ENCODE measurements at regions not wholly inside any gene's neighbourhood (a gene's known extent, or its start where the extent isn't known, plus 50 kb on each side); places are given as distances from the start of the nearest gene placed in this dataset.

GRCh38 chr3:30077746-30078145, 528.7 kb upstream of the TGFBR2 start:
- no peak for DNase-seq
- no peak overlapping the region for H3K4me3 ChIP-seq
- intact Hi-C loops (cut with DNase I; ENCODE audit: low total_unique reads) = no loop called here
- H3K9me3 ChIP-seq = peaks cover 0 to 4% (median 0%) of the 10 kb centered on the region in 4 donors
- WGBS, 5 donors = 84 to 95% (median 86%) methylated on average over 2 of the region's 2 CpGs
- TF ChIP-seq POLR2AphosphoS5 (IDR thresholded peaks at IDR 0.05) (no peak), EP300 (IDR thresholded peaks at IDR 0.05) (no peak), CTCF (IDR thresholded peaks at IDR 0.05) (no peak), POLR2A (IDR thresholded peaks at IDR 0.05) (no peak)
- H3K27ac ChIP-seq = no peak overlapping the region
- H3K36me3 ChIP-seq = no peaks in the 10 kb centered on the region
- H3K27me3 ChIP-seq = no peaks in the 10 kb centered on the region
- H3K4me1 ChIP-seq = no peaks in the 10 kb centered on the region

GRCh38 chr3:30078736-30079135, 527.7 kb upstream of the TGFBR2 start:
- 57 to 64% (median 58%) methylated on average over 2 of the region's 2 CpGs for WGBS, 5 donors
- H3K27ac ChIP-seq = no peak overlapping the region
- TF ChIP-seq CTCF (IDR thresholded peaks at IDR 0.05) (no peak), POLR2A (IDR thresholded peaks at IDR 0.05) (no peak), EP300 (IDR thresholded peaks at IDR 0.05) (no peak), POLR2AphosphoS5 (IDR thresholded peaks at IDR 0.05) (no peak)

GRCh38 chr3:30081904-30082303, 524.5 kb upstream of the TGFBR2 start:
- Histone ChIP-seq H3K27me3 (no peaks in the 10 kb centered on the region), H3K4me3 (no peak overlapping the region), H3K27ac (no peak overlapping the region), H3K4me1 (peaks cover 0 to 5% (median 0%) of the 10 kb centered on the region in 4 donors), H3K9me3 (no peaks in the 10 kb centered on the region), H3K36me3 (no peaks in the 10 kb centered on the region)
- 44 to 63% (median 58%) methylated on average over 3 of the region's 3 CpGs for WGBS, 5 donors
- no peak for TF ChIP-seq CTCF (IDR thresholded peaks at IDR 0.05)
- peak in 2 of 3 donors; percentile 22 to 47 for TF ChIP-seq POLR2AphosphoS5 (IDR thresholded peaks at IDR 0.05)
- DNase-seq = peak; percentile 54 to 70
- intact Hi-C loops (cut with DNase I; ENCODE audit: low total_unique reads) = no loop called here

More at GRCh38 chr3:30078736-30079135, 527.7 kb upstream of the TGFBR2 start:
- Histone ChIP-seq H3K36me3 (no peaks in the 10 kb centered on the region), H3K27me3 (no peaks in the 10 kb centered on the region), H3K4me1 (no peaks in the 10 kb centered on the region), H3K4me3 (no peak overlapping the region), H3K9me3 (peaks cover 0 to 4% (median 0%) of the 10 kb centered on the region in 4 donors)
- intact Hi-C loops (cut with DNase I; ENCODE audit: low total_unique reads) = no loop called here
- peak in 1 of 2 donors; percentile 17 for DNase-seq

- H3K27me3 ChIP-seq = no peaks in the 10 kb centered on the region
- no peak overlapping the region for H3K27ac ChIP-seq
- no peaks in the 10 kb centered on the region for H3K9me3 ChIP-seq
- H3K4me1 ChIP-seq = peaks cover 0 to 5% (median 0%) of the 10 kb centered on the region in 4 donors
- no peak for TF ChIP-seq EP300 (IDR thresholded peaks at IDR 0.05)
- TF ChIP-seq POLR2AphosphoS5 (IDR thresholded peaks at IDR 0.05) = no peak
- TF ChIP-seq POLR2A (IDR thresholded peaks at IDR 0.05) = no peak
- no peaks in the 10 kb centered on the region for H3K36me3 ChIP-seq
- H3K4me3 ChIP-seq = no peak overlapping the region
- 84 to 89% (median 86%) methylated on average over 7 of the region's 7 CpGs for WGBS, 5 donors
- DNase-seq = no peak
- intact Hi-C loops (cut with DNase I; ENCODE audit: low total_unique reads) = no loop called here
Measured at GRCh38 chr3:30082652-30083051, 523.7 kb upstream of the TGFBR2 start.

DNA sequence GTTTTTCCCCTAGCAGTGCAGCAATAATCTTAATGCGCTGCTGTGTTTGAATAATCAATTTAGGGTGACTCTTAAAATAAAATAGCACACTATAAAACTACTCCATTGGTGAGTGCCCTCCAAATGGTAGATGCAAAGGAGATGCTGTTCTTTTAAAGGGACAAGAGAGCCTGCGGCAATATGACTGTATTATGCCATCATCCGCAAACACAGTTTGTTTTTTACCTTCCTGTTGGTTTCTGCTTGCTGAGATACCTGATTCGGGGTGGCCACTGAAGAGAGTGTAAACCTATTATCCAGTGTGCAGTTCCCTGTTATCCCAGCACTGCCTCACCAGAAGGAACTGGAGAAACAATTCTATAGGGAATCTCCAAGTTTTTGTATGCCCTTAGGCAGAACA, 523.1 kb upstream of the TGFBR2 start:
- H3K27ac ChIP-seq = no peak overlapping the region
- H3K9me3 ChIP-seq = no peaks in the 10 kb centered on the region
- no peak for TF ChIP-seq POLR2AphosphoS5 (IDR thresholded peaks at IDR 0.05)
- TF ChIP-seq EP300 (IDR thresholded peaks at IDR 0.05) = no peak
- TF ChIP-seq CTCF (IDR thresholded peaks at IDR 0.05) = no peak
- no peak for TF ChIP-seq POLR2A (IDR thresholded peaks at IDR 0.05)
- no peak overlapping the region for H3K4me3 ChIP-seq
- H3K4me1 ChIP-seq = peaks cover 0 to 5% (median 0%) of the 10 kb centered on the region in 4 donors
- DNase-seq = no peak
- intact Hi-C loops (cut with DNase I; ENCODE audit: low total_unique reads) = no loop called here
- 80 to 89% (median 87%) methylated on average over 4 of the region's 4 CpGs for WGBS, 5 donors
- no peaks in the 10 kb centered on the region for H3K36me3 ChIP-seq
- no peaks in the 10 kb centered on the region for H3K27me3 ChIP-seq
